B cell (primary cell): ENCODE measurements at regions not wholly inside any gene's neighbourhood (a gene's known extent, or its start where the extent isn't known, plus 50 kb on each side); places are given as distances from the start of the nearest gene placed in this dataset.

Source experiments
- ATAC-seq: fragments of 200-7000 bp; cut with Tn5 transposase; one replicate; pipeline ENCODE4 v1.10.0; 2021; ENCODE audit warnings: low read depth, mild to moderate bottlenecking, moderate number of reproducible peaks, moderate library complexity
- CTCF ChIA-PET: fragments of 350-600 bp; sonication (Branson Sonifier 250); formaldehyde crosslinking; loops from one replicate; lab custom pipeline; 2021; ENCODE audit warnings: antibody characterized with exemption, inconsistent platforms; lab: Charles Lee
- POLR2A ChIA-PET: fragments of 350-600 bp; sonication (Branson Sonifier 250); formaldehyde crosslinking; loops from one replicate; lab custom pipeline; 2021; ENCODE audit warnings: antibody characterized with exemption; lab: Charles Lee
- DNase-seq: peaks from one replicate; pipeline ENCODE4 v3.0.0; 2013
- H2AFZ ChIP-seq: 2 replicates; pipeline ENCODE4 v1.6.1; 2012; ENCODE audit warnings: mild to moderate bottlenecking, low read depth, low read length; ENCODE audit not compliant: insufficient read depth, poor library complexity, severe bottlenecking
- H3K27ac ChIP-seq, 2 donors: 1 replicate in 1 of 2; 2 replicates in 1 of 2; pipeline ENCODE4 v1.5.1; 2012 to 2013; ENCODE audit warnings: low read length in 2 of 2, mild to moderate bottlenecking in 2 of 2, moderate library complexity in 1 of 2
- H3K27me3 ChIP-seq, 4 experiments: fragments of 200-600 bp in 1 of 4; sonication (generic) in 1 of 4; replicated peaks in 1 of 4; 1 replicate in 2 of 4; 2 replicates in 2 of 4; pipeline versions ENCODE4 v1.6.1 to v1.7.0; 2013 to 2016; ENCODE audit warnings: low read length in 3 of 4, mild to moderate bottlenecking in 2 of 4, mixed read lengths in 1 of 4, moderate library complexity in 1 of 4; ENCODE audit not compliant: insufficient read depth in 4 of 4, control insufficient read depth in 3 of 4; ENCODE audit errors: control extremely low read depth in 1 of 4
- H3K36me3 ChIP-seq, 2 experiments: replicated peaks in 1 of 2; 1 replicate in 1 of 2; 2 replicates in 1 of 2; pipeline versions ENCODE4 v1.6.1 to v1.7.1; 2013; ENCODE audit warnings: low read length in 1 of 2; ENCODE audit not compliant: insufficient read depth in 2 of 2, control insufficient read depth in 1 of 2; ENCODE audit errors: control extremely low read depth in 1 of 2, extremely low read depth in 1 of 2
- H3K4me1 ChIP-seq, 2 donors: fragments of 200-600 bp in 1 of 2; sonication (generic) in 1 of 2; 1 replicate in 1 of 2; 2 replicates in 1 of 2; pipeline versions ENCODE4 v1.5.1 to v1.6.1; 2013 to 2017; ENCODE audit warnings: low read length in 2 of 2; ENCODE audit not compliant: control insufficient read depth in 2 of 2, insufficient read depth in 2 of 2
- H3K4me2 ChIP-seq: replicated peaks from 2 replicates; pipeline ENCODE3; 2012; ENCODE audit warnings: mild to moderate bottlenecking, low read depth, low read length; ENCODE audit not compliant: poor library complexity, severe bottlenecking
- H3K4me3 ChIP-seq, 5 experiments: fragments of 200-600 bp in 1 of 5; sonication (generic) in 1 of 5; 1 replicate in 3 of 5; 2 replicates in 2 of 5; pipeline versions ENCODE4 v1.5.1 to v1.7.0; 2011 to 2016; ENCODE audit warnings: low read length in 4 of 5, mild to moderate bottlenecking in 4 of 5, low read depth in 2 of 5, control low read depth in 1 of 5, moderate library complexity in 1 of 5; ENCODE audit not compliant: insufficient read depth in 1 of 5; ENCODE audit errors: control extremely low read depth in 1 of 5, extremely low read depth in 1 of 5
- H3K79me2 ChIP-seq: fragments of 200-600 bp; sonication (generic); one replicate; pipeline ENCODE4 v1.6.0; 2016; ENCODE audit warnings: low read length; ENCODE audit not compliant: control insufficient read depth, insufficient read depth
- H3K9ac ChIP-seq: fragments of 200-600 bp; sonication (generic); 2 replicates; pipeline ENCODE4 v1.6.1; 2017; ENCODE audit warnings: mild to moderate bottlenecking, low read length, moderate library complexity
- H3K9me3 ChIP-seq, 3 donors: one replicate each; pipeline versions ENCODE4 v1.6.1 to v1.7.1; 2013; ENCODE audit warnings: low read length in 2 of 3; ENCODE audit not compliant: control insufficient read depth in 2 of 3, insufficient read depth in 1 of 3; ENCODE audit errors: control extremely low read depth in 1 of 3
- H4K20me1 ChIP-seq: 2 replicates; pipeline ENCODE4 v1.6.0; 2012; ENCODE audit warnings: mild to moderate bottlenecking, low read length; ENCODE audit not compliant: insufficient read depth, control insufficient read depth, poor library complexity, severe bottlenecking
- H3K27ac Mint-ChIP-seq: one replicate; pipeline ENCODE4 v1.8.0; 2021; ENCODE audit warnings: mixed read lengths
- H3K27me3 Mint-ChIP-seq: one replicate; pipeline ENCODE4 v1.8.0; 2021; ENCODE audit warnings: mixed read lengths
- H3K4me1 Mint-ChIP-seq: one replicate; pipeline ENCODE4 v1.8.0; 2021; ENCODE audit warnings: mixed read lengths
- H3K4me3 Mint-ChIP-seq: one replicate; pipeline ENCODE4 v1.8.0; 2021; ENCODE audit warnings: mixed read lengths
- H3K9me3 Mint-ChIP-seq: one replicate; pipeline ENCODE4 v1.8.0; 2022; ENCODE audit warnings: mixed read lengths; ENCODE audit not compliant: insufficient read depth
- CTCF ChIP-seq: fragments of 200-600 bp; IDR thresholded peaks from one replicate; pipeline ENCODE4 v1.8.0; 2022; ENCODE audit warnings: antibody characterized with exemption, mild to moderate bottlenecking
- EZH2 ChIP-seq: IDR thresholded peaks from 2 replicates; pipeline ENCODE4 v1.6.1; 2012; ENCODE audit warnings: borderline replicate concordance, low read depth, mild to moderate bottlenecking, moderate library complexity, low read length; ENCODE audit not compliant: insufficient read depth, poor library complexity, severe bottlenecking
- WGBS: methylation state at CpG from one replicate; pipeline ENCODE4 v1.1.5; 2013; ENCODE audit warnings: missing lambda C conversion rate; ENCODE audit not compliant: insufficient coverage; 5-methylcytosine and 5-hydroxymethylcytosine counted together
- intact Hi-C: fragments of 100-400 bp; cut with micrococcal nuclease; formaldehyde crosslinking; loops from one replicate; pipeline ENCODE4 v1.10.0; 2022

- Histone ChIP-seq H3K4me1 (no peaks in the 10 kb centered on the region), H3K79me2 (no peaks in the 10 kb centered on the region), H3K4me3 (no peak overlapping the region), H4K20me1 (no peaks in the 10 kb centered on the region), H3K27me3 (no peaks in the 10 kb centered on the region), H3K4me2 (no peak overlapping the region), H3K9me3 (peaks cover 0 to 4% (median 0%) of the 10 kb centered on the region in 3 donors), H3K9ac (no peak overlapping the region), H2AFZ (no peak overlapping the region), H3K36me3 (no peaks in the 10 kb centered on the region), H3K27ac (no peak overlapping the region)
- H3K4me3 Mint-ChIP-seq = no peak overlapping the region
- CTCF ChIA-PET = no interaction called here
- no peaks in the 10 kb centered on the region for H3K4me1 Mint-ChIP-seq
- POLR2A ChIA-PET = no interaction called here
- H3K27ac Mint-ChIP-seq = no peak overlapping the region
- intact Hi-C loops = no loop called here
- ATAC-seq (no peak), DNase-seq (no peak)
- whole genome bisulfite sequencing = 81% methylated on average over 3 of the region's 5 CpGs
- H3K27me3 Mint-ChIP-seq = no peaks in the 10 kb centered on the region
- TF ChIP-seq CTCF (no peak), EZH2 (no peak)
- peaks cover 2% of the 10 kb centered on the region for H3K9me3 Mint-ChIP-seq
Measured at GRCh38 chr10:8840356-8840755, 785.9 kb downstream of the GATA3 start.

- Histone ChIP-seq H3K27me3 (no peaks in the 10 kb centered on the region), H3K79me2 (no peaks in the 10 kb centered on the region), H3K9me3 (peaks cover 0 to 4% (median 0%) of the 10 kb centered on the region in 3 donors), H2AFZ (no peak overlapping the region), H4K20me1 (no peaks in the 10 kb centered on the region), H3K4me2 (no peak overlapping the region), H3K4me3 (no peak overlapping the region), H3K36me3 (no peaks in the 10 kb centered on the region), H3K27ac (no peak overlapping the region), H3K9ac (no peak overlapping the region), H3K4me1 (no peaks in the 10 kb centered on the region)
- intact Hi-C loops = no loop called here
- Mint-ChIP-seq H3K9me3 (no peaks in the 10 kb centered on the region), H3K27ac (no peak overlapping the region), H3K4me3 (no peak overlapping the region), H3K4me1 (no peaks in the 10 kb centered on the region), H3K27me3 (no peaks in the 10 kb centered on the region)
- TF ChIP-seq EZH2 (no peak), CTCF (no peak)
- POLR2A ChIA-PET = no interaction called here
- ATAC-seq (no peak), DNase-seq (no peak)
- CTCF ChIA-PET = no interaction called here
Measured at GRCh38 chr10:8844141-8844540, 789.7 kb downstream of the GATA3 start.
